ENCODE measurements at regions not wholly inside any gene's neighbourhood (a gene's known extent, or its start where the extent isn't known, plus 50 kb on each side); places are given as distances from the start of the nearest gene placed in this dataset.

GRCh38 chr16:85491058-85491771 is 121.9 kb upstream of the GSE1 start:
- Histone ChIP-seq H3F3A (ENCODE audit: control insufficient read depth, insufficient read depth) (no peaks in the 10 kb centered on the region), H3K27me3 (ENCODE audit: control insufficient read depth, low read length) (peaks cover 3% of the 10 kb centered on the region; the same call in 1 of the 2 replicates), H4K20me1 (ENCODE audit: control insufficient read depth, insufficient read depth, low read depth, low read length) (no peaks in the 10 kb centered on the region), H3K4me2 (ENCODE audit: low read length) (no peak overlapping the region), H3K9me3 (ENCODE audit: control insufficient read depth, insufficient read depth, low read length) (no peaks in the 10 kb centered on the region), H3K36me3 (ENCODE audit: control insufficient read depth, low read length) (no peaks in the 10 kb centered on the region), H3K27ac (ENCODE audit: low read depth, low read length) (no peak overlapping the region), H3K9me2 (replicated peaks; ENCODE audit: control insufficient read depth, low read length) (no peaks in the 10 kb centered on the region), H3K4me3 (ENCODE audit: low read length) (no peak overlapping the region), H3K79me2 (ENCODE audit: control insufficient read depth, low read length) (no peaks in the 10 kb centered on the region), H3K4me1 (ENCODE audit: control insufficient read depth, low read length) (no peaks in the 10 kb centered on the region)
- TF ChIP-seq CTCF (IDR thresholded peaks at IDR 0.05; ENCODE audit: low read depth, low read length, poor library complexity, severe bottlenecking) = peak; percentile 96
- TF ChIP-seq EZH2phosphoT487 (IDR thresholded peaks at IDR 0.05; ENCODE audit: borderline replicate concordance, low read length) = no peak

- H3K9me3 ChIP-seq (ENCODE audit: control insufficient read depth, insufficient read depth, low read length) = no peaks in the 10 kb centered on the region
- peaks cover 3% of the 10 kb centered on the region; the same call in 1 of the 2 replicates for H3K27me3 ChIP-seq (ENCODE audit: control insufficient read depth, low read length)
- no peak overlapping the region for H3K4me3 ChIP-seq (ENCODE audit: low read length)
- no peaks in the 10 kb centered on the region for H3K79me2 ChIP-seq (ENCODE audit: control insufficient read depth, low read length)
- H4K20me1 ChIP-seq (ENCODE audit: control insufficient read depth, insufficient read depth, low read depth, low read length) = no peaks in the 10 kb centered on the region
- TF ChIP-seq EZH2phosphoT487 (IDR thresholded peaks at IDR 0.05; ENCODE audit: borderline replicate concordance, low read length) = no peak
- no peak for TF ChIP-seq CTCF (IDR thresholded peaks at IDR 0.05; ENCODE audit: low read depth, low read length, poor library complexity, severe bottlenecking)
- H3K27ac ChIP-seq (ENCODE audit: low read depth, low read length) = no peak overlapping the region
- H3K4me2 ChIP-seq (ENCODE audit: low read length) = no peak overlapping the region
- H3K9me2 ChIP-seq (replicated peaks; ENCODE audit: control insufficient read depth, low read length) = no peaks in the 10 kb centered on the region
- no peaks in the 10 kb centered on the region for H3F3A ChIP-seq (ENCODE audit: control insufficient read depth, insufficient read depth)
- H3K36me3 ChIP-seq (ENCODE audit: control insufficient read depth, low read length) = no peaks in the 10 kb centered on the region
- H3K4me1 ChIP-seq (ENCODE audit: control insufficient read depth, low read length) = no peaks in the 10 kb centered on the region
Measured at GRCh38 chr16:85491798-85492294, 121.3 kb upstream of the GSE1 start.

GRCh38 chr16:85492295-85492864 is 120.7 kb upstream of the GSE1 start:
- no peaks in the 10 kb centered on the region for H3K9me3 ChIP-seq (ENCODE audit: control insufficient read depth, insufficient read depth, low read length)

More at GRCh38 chr16:85492295-85492864, 120.7 kb upstream of the GSE1 start:
- H3K79me2 ChIP-seq (ENCODE audit: control insufficient read depth, low read length) = no peaks in the 10 kb centered on the region
- H3K4me3 ChIP-seq (ENCODE audit: low read length) = no peak overlapping the region
- no peaks in the 10 kb centered on the region for H3K9me2 ChIP-seq (replicated peaks; ENCODE audit: control insufficient read depth, low read length)
- H3K4me1 ChIP-seq (ENCODE audit: control insufficient read depth, low read length) = no peaks in the 10 kb centered on the region
- H3K4me2 ChIP-seq (ENCODE audit: low read length) = no peak overlapping the region
- no peak overlapping the region for H3K27ac ChIP-seq (ENCODE audit: low read depth, low read length)
- H4K20me1 ChIP-seq (ENCODE audit: control insufficient read depth, insufficient read depth, low read depth, low read length) = no peaks in the 10 kb centered on the region
- TF ChIP-seq CTCF (IDR thresholded peaks at IDR 0.05; ENCODE audit: low read depth, low read length, poor library complexity, severe bottlenecking) = no peak
- TF ChIP-seq EZH2phosphoT487 (IDR thresholded peaks at IDR 0.05; ENCODE audit: borderline replicate concordance, low read length) = no peak
- no peaks in the 10 kb centered on the region for H3K36me3 ChIP-seq (ENCODE audit: control insufficient read depth, low read length)
- H3F3A ChIP-seq (ENCODE audit: control insufficient read depth, insufficient read depth) = no peaks in the 10 kb centered on the region
- peaks cover 3% of the 10 kb centered on the region; the same call in 1 of the 2 replicates for H3K27me3 ChIP-seq (ENCODE audit: control insufficient read depth, low read length)
